HCT116 (cell line): ENCODE measurements at regions not wholly inside any gene's neighbourhood (a gene's known extent, or its start where the extent isn't known, plus 50 kb on each side); places are given as distances from the start of the nearest gene placed in this dataset.

Source experiments
- ATAC-seq: fragments of 200-7000 bp; cut with Tn5 transposase; 2 replicates; pipeline ENCODE4 v1.9.1; 2020; ENCODE audit warnings: mild to moderate bottlenecking, moderate library complexity
- BruUV-seq: library from RNA; stranded (reverse); fragments of 400-500 nt; replicated peaks from 2 replicates; lab custom pipeline; 2021; lab: Mats Ljungman, UMichigan
- CTCF ChIA-PET: fragments of 300-600 bp; sonication (Branson Sonifier 250); formaldehyde crosslinking; loops from one replicate; lab custom pipeline; 2021; ENCODE audit warnings: antibody characterized with exemption; lab: Charles Lee
- POLR2A ChIA-PET: fragments of 300-600, 350-600 bp; sonication (Branson Sonifier 250); formaldehyde crosslinking; loops from one replicate; lab custom pipeline; 2021; ENCODE audit warnings: antibody characterized with exemption; lab: Charles Lee
- RAD21 ChIA-PET, 2 experiments: fragments of 300-600 bp; sonication (Branson Sonifier 250); formaldehyde crosslinking; loops; one replicate each; lab custom pipeline; 2023; ENCODE audit warnings: low total read pairs in 2 of 2; ENCODE audit not compliant: uncharacterized antibody in 2 of 2, unreplicated experiment in 2 of 2, low non-redundant PET in 1 of 2; lab: Charles Lee
- DNase-seq: peaks from one replicate; pipeline ENCODE4 v3.0.0-alpha.2; 2010; ENCODE audit warnings: low read depth, low spot score
- H2AFZ ChIP-seq: fragments of 200-600 bp; shearing (Covaris generic), sonication (generic); 2 replicates; pipeline ENCODE4 v1.6.1; 2017; ENCODE audit warnings: low read depth, mixed run types, mixed read lengths, antibody characterized with exemption, low read length; ENCODE audit not compliant: poor library complexity, severe bottlenecking
- H3K27ac ChIP-seq: 2 replicates; pipeline ENCODE4 v1.5.1; 2012; ENCODE audit warnings: low read depth, low read length
- H3K27me3 ChIP-seq: fragments of 200-600 bp; sonication (generic); 2 replicates; pipeline ENCODE4 v1.6.1; 2016; ENCODE audit warnings: mixed run types, low read length, mixed read lengths; ENCODE audit not compliant: insufficient read depth
- H3K36me3 ChIP-seq, 2 experiments: fragments of 200-500 bp in 1 of 2; fragments of 200-600 bp in 1 of 2; sonication (Bioruptor generic) in 1 of 2; sonication (generic) in 1 of 2; 2 replicates each; pipeline versions ENCODE4 v1.5.1 to v1.6.1; 2014 to 2016; ENCODE audit warnings: low read length in 2 of 2, inconsistent platforms in 1 of 2, mixed read lengths in 1 of 2, mixed run types in 1 of 2; ENCODE audit not compliant: insufficient read depth in 2 of 2, control insufficient read depth in 1 of 2
- H3K4me1 ChIP-seq, 2 experiments: fragments of 200-600 bp in 1 of 2; sonication (generic) in 1 of 2; 2 replicates each; pipeline versions ENCODE4 v1.5.1 to v1.6.1; 2012 to 2017; ENCODE audit warnings: low read length in 2 of 2, inconsistent platforms in 1 of 2, mild to moderate bottlenecking in 1 of 2, mixed read lengths in 1 of 2, mixed run types in 1 of 2, moderate library complexity in 1 of 2; ENCODE audit not compliant: insufficient read depth in 2 of 2, control insufficient read depth in 1 of 2
- H3K4me2 ChIP-seq: fragments of 200-600 bp; sonication (generic); 2 replicates; pipeline ENCODE4 v1.6.1; 2017; ENCODE audit warnings: mixed run types, low read length, mixed read lengths
- H3K4me3 ChIP-seq, 2 experiments: fragments of 200-600 bp in 1 of 2; sonication (generic) in 1 of 2; replicated peaks in 1 of 2; 2 replicates each; pipeline ENCODE4 v1.5.1; 2011 to 2016; ENCODE audit warnings: low read length in 2 of 2, control low read depth in 1 of 2, low read depth in 1 of 2, mild to moderate bottlenecking in 1 of 2, mixed read lengths in 1 of 2, mixed run types in 1 of 2
- H3K79me2 ChIP-seq: fragments of 200-600 bp; sonication (generic); 2 replicates; pipeline ENCODE4 v1.6.1; 2017; ENCODE audit warnings: mild to moderate bottlenecking, mixed run types, low read length, moderate library complexity, mixed read lengths; ENCODE audit not compliant: insufficient read depth
- H3K9ac ChIP-seq: fragments of 200-600 bp; sonication (generic); 2 replicates; pipeline ENCODE4 v1.6.1; 2016; ENCODE audit warnings: low read length, mixed read lengths
- H3K9me2 ChIP-seq: fragments of 200-600 bp; sonication (generic), shearing (Covaris generic); 2 replicates; pipeline ENCODE4 v1.6.1; 2017; ENCODE audit warnings: mixed run types, mild to moderate bottlenecking, moderate library complexity; ENCODE audit not compliant: insufficient read depth
- H3K9me3 ChIP-seq, 2 experiments: fragments of 200-500 bp in 1 of 2; fragments of 200-600 bp in 1 of 2; sonication (Bioruptor generic) in 1 of 2; sonication (generic) in 1 of 2; 2 replicates each; pipeline ENCODE4 v1.6.1; 2014 to 2017; ENCODE audit warnings: low read length in 2 of 2, mixed read lengths in 2 of 2, inconsistent platforms in 1 of 2, low read depth in 1 of 2, mild to moderate bottlenecking in 1 of 2, mixed run types in 1 of 2, moderate library complexity in 1 of 2; ENCODE audit not compliant: control insufficient read depth in 1 of 2, insufficient read depth in 1 of 2
- H4K20me1 ChIP-seq: fragments of 200-600 bp; sonication (generic), shearing (Covaris generic); 2 replicates; pipeline ENCODE4 v1.6.1; 2017; ENCODE audit warnings: mixed run types, mild to moderate bottlenecking, moderate library complexity; ENCODE audit not compliant: insufficient read depth
- CBX3 ChIP-seq: IDR thresholded peaks from 2 replicates; pipeline ENCODE4 v1.6.1; 2012; ENCODE audit warnings: low read depth
- CEBPB ChIP-seq: IDR thresholded peaks from 2 replicates; pipeline ENCODE4 v1.6.1; 2012; ENCODE audit warnings: low read depth
- EGR1 ChIP-seq: IDR thresholded peaks from 2 replicates; pipeline ENCODE4 v1.6.1; 2012; ENCODE audit warnings: low read depth
- EZH2 ChIP-seq: fragments of 200-600 bp; sonication (generic); IDR thresholded peaks from 2 replicates; pipeline ENCODE4 v1.6.1; 2017; ENCODE audit warnings: antibody characterized with exemption, mixed run types
- EZH2phosphoT487 ChIP-seq: fragments of 200-600 bp; IDR thresholded peaks from 2 replicates; pipeline ENCODE4 v1.6.1; 2018; ENCODE audit warnings: antibody characterized with exemption, borderline replicate concordance
- FOSL1 ChIP-seq: IDR thresholded peaks from 2 replicates; pipeline ENCODE4 v1.6.1; 2012; ENCODE audit warnings: low read depth
- JUND ChIP-seq: IDR thresholded peaks from 2 replicates; pipeline ENCODE4 v1.6.1; 2012
- POLR2A ChIP-seq: IDR thresholded peaks from 2 replicates; pipeline ENCODE4 v1.7.0; 2011; ENCODE audit warnings: borderline replicate concordance; ENCODE audit not compliant: insufficient read depth, insufficient read length; ENCODE audit errors: extremely low read depth
- POLR2AphosphoS5 ChIP-seq: IDR thresholded peaks from 2 replicates; pipeline ENCODE4 v1.6.1; 2011; ENCODE audit warnings: mild to moderate bottlenecking, low read depth, low read length, moderate library complexity
- RAD21 ChIP-seq: IDR thresholded peaks from 2 replicates; pipeline ENCODE4 v1.6.1; 2012; ENCODE audit warnings: low read depth, mild to moderate bottlenecking
- SIN3A ChIP-seq: IDR thresholded peaks from 2 replicates; pipeline ENCODE4 v1.6.1; 2012; ENCODE audit warnings: low read depth
- SP1 ChIP-seq: IDR thresholded peaks from 2 replicates; pipeline ENCODE4 v1.6.1; 2012; ENCODE audit warnings: low read depth
- SRF ChIP-seq: IDR thresholded peaks from 2 replicates; pipeline ENCODE4 v1.6.1; 2012; ENCODE audit warnings: low read depth
- YY1 ChIP-seq: IDR thresholded peaks from 2 replicates; pipeline ENCODE4 v1.6.1; 2011; ENCODE audit warnings: low read length, low read depth, moderate library complexity, mild to moderate bottlenecking; ENCODE audit not compliant: insufficient replicate concordance; ENCODE audit errors: extremely low read depth
- ZFX ChIP-seq: fragments of 450-650 bp; IDR thresholded peaks from 2 replicates; pipeline ENCODE4 v1.6.1; 2017
- intact Hi-C: fragments of 100-400 bp; cut with micrococcal nuclease; formaldehyde crosslinking; loops from 2 replicates; pipeline ENCODE4 v1.10.0; 2022
- TF ChIP-seq, protein P1 (sequence below), 3 experiments: fragments of 200-600 bp in 1 of 3; sonication (generic) in 1 of 3; IDR thresholded peaks in 2 of 3; conservative IDR thresholded peaks in 1 of 3; 2 replicates each; pipeline ENCODE4 v1.5.1; 2012 to 2017; ENCODE audit warnings: low read depth in 2 of 3, low read length in 2 of 3, antibody characterized with exemption in 1 of 3, borderline replicate concordance in 1 of 3, control low read depth in 1 of 3, mild to moderate bottlenecking in 1 of 3, mixed read lengths in 1 of 3, mixed run types in 1 of 3, moderate library complexity in 1 of 3; ENCODE audit not compliant: insufficient read depth in 1 of 3
- TF ChIP-seq, protein P2 (sequence below): IDR thresholded peaks from 2 replicates; pipeline ENCODE4 v1.6.1; 2012
- TF ChIP-seq, protein P3 (sequence below): IDR thresholded peaks from 2 replicates; pipeline ENCODE4 v1.6.1; 2012
- TF ChIP-seq, protein P4 (sequence below): IDR thresholded peaks from 2 replicates; pipeline ENCODE4 v1.6.1; 2011; ENCODE audit warnings: mild to moderate bottlenecking, low read length, moderate library complexity; ENCODE audit not compliant: insufficient replicate concordance; ENCODE audit errors: extremely low read depth

DNA sequence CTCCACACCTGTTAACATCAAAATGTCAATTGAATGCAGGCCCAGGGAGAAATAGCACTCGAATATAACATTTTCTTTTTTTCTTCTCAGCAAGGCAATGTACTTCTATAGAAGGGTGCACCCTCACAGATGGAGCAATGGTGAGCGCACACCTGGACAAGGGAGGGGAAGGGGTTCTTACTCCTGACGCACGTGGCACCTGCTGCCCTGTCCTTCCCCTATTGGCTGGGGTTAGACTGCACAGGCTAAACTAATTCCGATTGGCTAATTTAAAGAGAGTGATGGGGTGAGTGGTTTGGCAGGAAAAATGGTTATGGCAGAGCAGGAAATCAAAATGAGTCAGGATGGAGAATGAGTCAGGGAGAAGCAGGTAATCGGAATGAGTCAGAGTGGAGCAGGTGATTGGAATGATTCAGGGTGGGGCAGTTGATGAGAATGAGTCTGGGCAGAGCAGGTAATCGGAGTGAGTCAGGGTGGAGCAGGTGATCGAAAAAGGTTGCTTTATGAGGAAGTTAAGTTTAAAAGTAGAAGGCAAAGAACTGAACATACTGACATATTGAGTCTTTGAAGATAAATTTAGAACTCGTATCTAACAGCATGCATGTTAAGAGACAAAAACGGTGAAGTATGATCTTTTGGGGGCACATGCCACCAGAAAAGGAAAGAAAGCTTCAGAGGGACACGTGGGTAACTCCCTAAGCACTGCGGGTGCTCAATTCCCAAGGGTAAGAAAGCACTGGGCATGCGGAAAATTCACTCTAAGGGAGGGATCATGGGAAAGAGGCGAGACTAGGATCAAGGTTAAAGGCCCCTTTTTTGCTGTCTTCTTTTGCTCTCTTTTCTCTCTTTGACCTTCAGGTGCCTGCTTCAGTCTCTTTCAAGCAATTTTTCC is 72.9 kb upstream of the GALNT15 start:
- peak overlapping the region in 1 of 2 experiments; percentile 40; a peak in 3 of 4 replicates for H3K4me3 ChIP-seq
- RAD21 ChIA-PET: no interaction called here
- peak overlapping the region; percentile 72 for H3K27ac ChIP-seq
- intact Hi-C loops: loop anchor here (1.0 kb wide), 1 partner anchor 41 kb away; no protein-coding TSS in a partner anchor
- POLR2A ChIA-PET: no interaction called here
- ATAC-seq (peak; percentile 94), DNase-seq (peak; percentile 97)
- H3K4me2 ChIP-seq: peak overlapping the region; percentile 73
- CTCF ChIA-PET: interaction anchor here (1.0 kb wide), 1 partner anchor 41 kb away, joined by 3 read pairs; no protein-coding TSS in a partner anchor
- TF ChIP-seq POLR2A (no peak), ZFX (no peak), YY1 (peak; percentile 46), RAD21 (no peak), SRF (peak; percentile 85), CEBPB (peak; percentile 69; the same call in 1 of the 2 replicates), EZH2phosphoT487 (no peak), SP1 (peak; percentile 96), POLR2AphosphoS5 (peak; percentile 62; the same call in 1 of the 2 replicates), SIN3A (peak; percentile 59; the same call in 1 of the 2 replicates), EZH2 (no peak), FOSL1 (peak; percentile 99), CBX3 (peak; percentile 99), EGR1 (no peak), JUND (peak; percentile 100)
- TF ChIP-seq, protein P1, sequence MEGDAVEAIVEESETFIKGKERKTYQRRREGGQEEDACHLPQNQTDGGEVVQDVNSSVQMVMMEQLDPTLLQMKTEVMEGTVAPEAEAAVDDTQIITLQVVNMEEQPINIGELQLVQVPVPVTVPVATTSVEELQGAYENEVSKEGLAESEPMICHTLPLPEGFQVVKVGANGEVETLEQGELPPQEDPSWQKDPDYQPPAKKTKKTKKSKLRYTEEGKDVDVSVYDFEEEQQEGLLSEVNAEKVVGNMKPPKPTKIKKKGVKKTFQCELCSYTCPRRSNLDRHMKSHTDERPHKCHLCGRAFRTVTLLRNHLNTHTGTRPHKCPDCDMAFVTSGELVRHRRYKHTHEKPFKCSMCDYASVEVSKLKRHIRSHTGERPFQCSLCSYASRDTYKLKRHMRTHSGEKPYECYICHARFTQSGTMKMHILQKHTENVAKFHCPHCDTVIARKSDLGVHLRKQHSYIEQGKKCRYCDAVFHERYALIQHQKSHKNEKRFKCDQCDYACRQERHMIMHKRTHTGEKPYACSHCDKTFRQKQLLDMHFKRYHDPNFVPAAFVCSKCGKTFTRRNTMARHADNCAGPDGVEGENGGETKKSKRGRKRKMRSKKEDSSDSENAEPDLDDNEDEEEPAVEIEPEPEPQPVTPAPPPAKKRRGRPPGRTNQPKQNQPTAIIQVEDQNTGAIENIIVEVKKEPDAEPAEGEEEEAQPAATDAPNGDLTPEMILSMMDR (IDR thresholded peaks at IDR 0.05 in 2 of 3, conservative IDR thresholded peaks at IDR 0.05 in 1 of 3; ENCODE audit: borderline replicate concordance in 1 of 3, insufficient read depth in 1 of 3, low read depth in 2 of 3, low read length in 2 of 3): no peak
- TF ChIP-seq, protein P2, sequence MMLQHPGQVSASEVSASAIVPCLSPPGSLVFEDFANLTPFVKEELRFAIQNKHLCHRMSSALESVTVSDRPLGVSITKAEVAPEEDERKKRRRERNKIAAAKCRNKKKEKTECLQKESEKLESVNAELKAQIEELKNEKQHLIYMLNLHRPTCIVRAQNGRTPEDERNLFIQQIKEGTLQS: peak; percentile 65; the same call in 1 of the 2 replicates
- TF ChIP-seq, protein P3, sequence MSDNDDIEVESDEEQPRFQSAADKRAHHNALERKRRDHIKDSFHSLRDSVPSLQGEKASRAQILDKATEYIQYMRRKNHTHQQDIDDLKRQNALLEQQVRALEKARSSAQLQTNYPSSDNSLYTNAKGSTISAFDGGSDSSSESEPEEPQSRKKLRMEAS: peak; percentile 91
- TF ChIP-seq, protein P4, sequence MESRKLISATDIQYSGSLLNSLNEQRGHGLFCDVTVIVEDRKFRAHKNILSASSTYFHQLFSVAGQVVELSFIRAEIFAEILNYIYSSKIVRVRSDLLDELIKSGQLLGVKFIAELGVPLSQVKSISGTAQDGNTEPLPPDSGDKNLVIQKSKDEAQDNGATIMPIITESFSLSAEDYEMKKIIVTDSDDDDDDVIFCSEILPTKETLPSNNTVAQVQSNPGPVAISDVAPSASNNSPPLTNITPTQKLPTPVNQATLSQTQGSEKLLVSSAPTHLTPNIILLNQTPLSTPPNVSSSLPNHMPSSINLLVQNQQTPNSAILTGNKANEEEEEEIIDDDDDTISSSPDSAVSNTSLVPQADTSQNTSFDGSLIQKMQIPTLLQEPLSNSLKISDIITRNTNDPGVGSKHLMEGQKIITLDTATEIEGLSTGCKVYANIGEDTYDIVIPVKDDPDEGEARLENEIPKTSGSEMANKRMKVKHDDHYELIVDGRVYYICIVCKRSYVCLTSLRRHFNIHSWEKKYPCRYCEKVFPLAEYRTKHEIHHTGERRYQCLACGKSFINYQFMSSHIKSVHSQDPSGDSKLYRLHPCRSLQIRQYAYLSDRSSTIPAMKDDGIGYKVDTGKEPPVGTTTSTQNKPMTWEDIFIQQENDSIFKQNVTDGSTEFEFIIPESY: no peak
- H3K9me3 ChIP-seq: peaks cover 0 to 5% of the 10 kb centered on the region in 2 experiments; a peak in 1 of 4 replicates
- no peaks in the 10 kb centered on the region for H3K27me3 ChIP-seq
- H3K4me1 ChIP-seq: peaks cover 13 to 31% of the 10 kb centered on the region in 2 experiments
- H3K9me2 ChIP-seq: no peaks in the 10 kb centered on the region
- H3K36me3 ChIP-seq: peaks cover 0 to 8% of the 10 kb centered on the region in 2 experiments; a peak in 1 of 4 replicates
- peak overlapping the region; percentile 61 for H3K9ac ChIP-seq
- no peaks in the 10 kb centered on the region for H3K79me2 ChIP-seq
- H2AFZ ChIP-seq: peak overlapping the region; percentile 58
- H4K20me1 ChIP-seq: no peaks in the 10 kb centered on the region
- BruUV-seq: TSS peak; percentile 97
